ENCODE measurements at regions not wholly inside any gene's neighbourhood (a gene's known extent, or its start where the extent isn't known, plus 50 kb on each side); places are given as distances from the start of the nearest gene placed in this dataset.

GRCh38 chr6:48714250-48714649 is 603.3 kb upstream of the PTCHD4 start:
- TF ChIP-seq TAF1 (IDR thresholded peaks at IDR 0.05; ENCODE audit: low read depth), result no peak
- TF ChIP-seq MAX (IDR thresholded peaks at IDR 0.05), result no peak
- no peak for TF ChIP-seq USF1 (IDR thresholded peaks at IDR 0.05)
- no peak for TF ChIP-seq EP300 (IDR thresholded peaks at IDR 0.05; ENCODE audit: borderline replicate concordance)
- no peak for TF ChIP-seq YY1 (IDR thresholded peaks at IDR 0.05; ENCODE audit: low read depth)
- TF ChIP-seq EGR1 (IDR thresholded peaks at IDR 0.05), result no peak
- TF ChIP-seq CREB1 (IDR thresholded peaks at IDR 0.05; ENCODE audit: low read depth), result no peak
- TF ChIP-seq NFIC (IDR thresholded peaks at IDR 0.05), result no peak
- no peak for TF ChIP-seq ZBTB7A (IDR thresholded peaks at IDR 0.05; ENCODE audit: low read depth)
- TF ChIP-seq RAD21 (IDR thresholded peaks at IDR 0.05; ENCODE audit: low read depth), result no peak
- TF ChIP-seq TCF12 (IDR thresholded peaks at IDR 0.05; ENCODE audit: low read depth), result no peak
- no peak for TF ChIP-seq FOXM1 (IDR thresholded peaks at IDR 0.05; ENCODE audit: borderline replicate concordance, low read depth)
- no peak for TF ChIP-seq REST (IDR thresholded peaks at IDR 0.05; ENCODE audit: low read depth)
- no peak for TF ChIP-seq CEBPB (IDR thresholded peaks at IDR 0.05)
- TF ChIP-seq TEAD4 (IDR thresholded peaks at IDR 0.05), result no peak

GRCh38 chr6:48713612-48714011 is 602.6 kb upstream of the PTCHD4 start:
- TF ChIP-seq EGR1 (IDR thresholded peaks at IDR 0.05) (no peak), TAF1 (IDR thresholded peaks at IDR 0.05; ENCODE audit: low read depth) (no peak), EP300 (IDR thresholded peaks at IDR 0.05; ENCODE audit: borderline replicate concordance) (no peak), CREB1 (IDR thresholded peaks at IDR 0.05; ENCODE audit: low read depth) (no peak), TCF12 (IDR thresholded peaks at IDR 0.05; ENCODE audit: low read depth) (no peak), YY1 (IDR thresholded peaks at IDR 0.05; ENCODE audit: low read depth) (no peak), FOXM1 (IDR thresholded peaks at IDR 0.05; ENCODE audit: borderline replicate concordance, low read depth) (no peak), REST (IDR thresholded peaks at IDR 0.05; ENCODE audit: low read depth) (no peak), USF1 (IDR thresholded peaks at IDR 0.05) (no peak), CEBPB (IDR thresholded peaks at IDR 0.05) (no peak), MAX (IDR thresholded peaks at IDR 0.05) (no peak)

- TF ChIP-seq RAD21 (IDR thresholded peaks at IDR 0.05; ENCODE audit: low read depth), result no peak
- TF ChIP-seq EP300 (IDR thresholded peaks at IDR 0.05; ENCODE audit: borderline replicate concordance), result no peak
- TF ChIP-seq FOXM1 (IDR thresholded peaks at IDR 0.05; ENCODE audit: borderline replicate concordance, low read depth), result no peak
- TF ChIP-seq TCF12 (IDR thresholded peaks at IDR 0.05; ENCODE audit: low read depth), result no peak
- TF ChIP-seq EGR1 (IDR thresholded peaks at IDR 0.05), result no peak
- TF ChIP-seq ZBTB7A (IDR thresholded peaks at IDR 0.05; ENCODE audit: low read depth), result no peak
- TF ChIP-seq CREB1 (IDR thresholded peaks at IDR 0.05; ENCODE audit: low read depth), result no peak
- no peak for TF ChIP-seq NFIC (IDR thresholded peaks at IDR 0.05)
- TF ChIP-seq YY1 (IDR thresholded peaks at IDR 0.05; ENCODE audit: low read depth), result no peak
These were observed 595.3 kb upstream of the PTCHD4 start for GRCh38 chr6:48706310-48706709.

- TF ChIP-seq FOXM1 (IDR thresholded peaks at IDR 0.05; ENCODE audit: borderline replicate concordance, low read depth) (no peak), RAD21 (IDR thresholded peaks at IDR 0.05; ENCODE audit: low read depth) (no peak)
These were observed 590.6 kb upstream of the PTCHD4 start for GRCh38 chr6:48701572-48701971.

- TF ChIP-seq CEBPB (IDR thresholded peaks at IDR 0.05) (no peak), USF1 (IDR thresholded peaks at IDR 0.05) (no peak), EGR1 (IDR thresholded peaks at IDR 0.05) (no peak), REST (IDR thresholded peaks at IDR 0.05; ENCODE audit: low read depth) (no peak), CREB1 (IDR thresholded peaks at IDR 0.05; ENCODE audit: low read depth) (no peak)
These were observed 584.9 kb upstream of the PTCHD4 start for GRCh38 chr6:48695872-48696271.

Data from Ishikawa (cell line).